H9 (cell line): ENCODE measurements at regions not wholly inside any gene's neighbourhood (a gene's known extent, or its start where the extent isn't known, plus 50 kb on each side); places are given as distances from the start of the nearest gene placed in this dataset.

Experiments
- DNase-seq: peaks from one replicate; pipeline ENCODE4 v3.0.0-alpha.2; 2017
- H2AFZ ChIP-seq: one replicate; pipeline ENCODE4 v1.6.1; 2013; ENCODE audit warnings: mild to moderate bottlenecking, low read length, control low read depth, moderate library complexity
- H2AK5ac ChIP-seq: 2 replicates; pipeline ENCODE4 v1.6.1; 2013; ENCODE audit warnings: low read length, control low read depth, mixed read lengths; ENCODE audit not compliant: insufficient read length
- H2BK120ac ChIP-seq: one replicate; pipeline ENCODE4 v1.6.1; 2013; ENCODE audit warnings: low read depth, mild to moderate bottlenecking, low read length, control low read depth, inconsistent platforms; ENCODE audit not compliant: poor library complexity, severe bottlenecking
- H2BK12ac ChIP-seq: 2 replicates; pipeline ENCODE4 v1.6.1; 2013; ENCODE audit warnings: low read length, control low read depth, mixed read lengths, low read depth; ENCODE audit not compliant: insufficient read length
- H2BK15ac ChIP-seq: 2 replicates; pipeline ENCODE4 v1.6.1; 2013; ENCODE audit warnings: low read depth, low read length, control low read depth
- H2BK20ac ChIP-seq: one replicate; pipeline ENCODE4 v1.6.1; 2013; ENCODE audit warnings: low read depth, mild to moderate bottlenecking, low read length, control low read depth, inconsistent platforms; ENCODE audit not compliant: poor library complexity, severe bottlenecking
- H2BK5ac ChIP-seq: 2 replicates; pipeline ENCODE4 v1.6.1; 2013; ENCODE audit warnings: low read length, control low read depth, mixed read lengths; ENCODE audit not compliant: insufficient read length
- H3K14ac ChIP-seq: 2 replicates; pipeline ENCODE4 v1.6.1; 2013; ENCODE audit warnings: low read length, control low read depth; ENCODE audit not compliant: insufficient read depth
- H3K18ac ChIP-seq: 2 replicates; pipeline ENCODE4 v1.6.1; 2013; ENCODE audit warnings: low read depth, mild to moderate bottlenecking, mixed read lengths, low read length, control low read depth; ENCODE audit not compliant: insufficient read length
- H3K23ac ChIP-seq: 2 replicates; pipeline ENCODE4 v1.6.1; 2013; ENCODE audit warnings: low read length, control low read depth, mixed read lengths, low read depth; ENCODE audit not compliant: insufficient read length
- H3K23me2 ChIP-seq: 2 replicates; pipeline ENCODE4 v1.6.1; 2013; ENCODE audit warnings: low read depth, mild to moderate bottlenecking, mixed read lengths, low read length, control low read depth; ENCODE audit not compliant: insufficient read length, poor library complexity, severe bottlenecking
- H3K27ac ChIP-seq: 2 replicates; pipeline ENCODE4 v1.5.1; 2013; ENCODE audit warnings: low read length, control low read depth, mixed read lengths, low read depth; ENCODE audit not compliant: insufficient read length
- H3K27me3 ChIP-seq: 2 replicates; pipeline ENCODE4 v1.6.1; 2013; ENCODE audit warnings: low read length, control low read depth, inconsistent platforms; ENCODE audit not compliant: insufficient read depth
- H3K4ac ChIP-seq: 2 replicates; pipeline ENCODE4 v1.6.1; 2013; ENCODE audit warnings: low read depth, mild to moderate bottlenecking, control low read depth, inconsistent platforms, low read length, moderate library complexity
- H3K4me1 ChIP-seq: 2 replicates; pipeline ENCODE4 v1.6.1; 2013; ENCODE audit warnings: low read length, control low read depth, inconsistent platforms; ENCODE audit not compliant: insufficient read depth
- H3K4me2 ChIP-seq: 2 replicates; pipeline ENCODE4 v1.6.1; 2013; ENCODE audit warnings: low read length, control low read depth, mixed read lengths; ENCODE audit not compliant: insufficient read length, insufficient read depth
- H3K56ac ChIP-seq: 2 replicates; pipeline ENCODE4 v1.6.1; 2013; ENCODE audit warnings: low read depth, mild to moderate bottlenecking, mixed read lengths, low read length, control low read depth; ENCODE audit not compliant: insufficient read length
- H3K79me1 ChIP-seq: 2 replicates; pipeline ENCODE4 v1.6.1; 2013; ENCODE audit warnings: low read depth, mild to moderate bottlenecking, moderate library complexity, low read length, control low read depth, inconsistent platforms; ENCODE audit not compliant: insufficient read depth, poor library complexity, severe bottlenecking
- H3K79me2 ChIP-seq: 2 replicates; pipeline ENCODE4 v1.6.1; 2013; ENCODE audit warnings: low read length, control low read depth, inconsistent platforms; ENCODE audit not compliant: insufficient read depth
- H3K9ac ChIP-seq: 2 replicates; pipeline ENCODE4 v1.6.1; 2013; ENCODE audit warnings: low read length, control low read depth, mixed read lengths; ENCODE audit not compliant: insufficient read length; ENCODE audit errors: extremely low read depth
- H3K9me3 ChIP-seq: one replicate; pipeline ENCODE4 v1.6.1; 2013; ENCODE audit warnings: low read depth, low read length, inconsistent platforms; ENCODE audit not compliant: control insufficient read depth
- H3T11ph ChIP-seq: one replicate; pipeline ENCODE4 v1.6.1; 2013; ENCODE audit warnings: mild to moderate bottlenecking, low read length, control low read depth, inconsistent platforms
- H4K20me1 ChIP-seq: one replicate; pipeline ENCODE4 v1.6.1; 2013; ENCODE audit not compliant: control insufficient read depth, insufficient read length, insufficient read depth
- H4K5ac ChIP-seq: 2 replicates; pipeline ENCODE4 v1.6.1; 2013; ENCODE audit warnings: low read depth, mild to moderate bottlenecking, mixed read lengths, low read length, control low read depth; ENCODE audit not compliant: insufficient read length
- H4K8ac ChIP-seq: replicated peaks from 2 replicates; pipeline ENCODE4 v1.6.1; 2013; ENCODE audit warnings: low read length, control low read depth, mixed read lengths, low read depth; ENCODE audit not compliant: insufficient read length
- H4K91ac ChIP-seq: 2 replicates; pipeline ENCODE4 v1.6.1; 2013; ENCODE audit warnings: low read depth, mild to moderate bottlenecking, moderate library complexity, mixed read lengths, low read length, control low read depth; ENCODE audit not compliant: insufficient read length
- H3K27ac Mint-ChIP-seq, 3 experiments: 2 replicates in 2 of 3; 3 replicates in 1 of 3; pipeline ENCODE4 v1.8.0; 2020 to 2021; ENCODE audit warnings: mixed read lengths in 3 of 3, mild to moderate bottlenecking in 1 of 3, moderate library complexity in 1 of 3
- H3K27me3 Mint-ChIP-seq: 2 replicates; pipeline ENCODE4 v1.8.0; 2021; ENCODE audit warnings: low read depth, mild to moderate bottlenecking, moderate library complexity, mixed read lengths
- H3K36me3 Mint-ChIP-seq, 3 experiments: 2 replicates in 2 of 3; 3 replicates in 1 of 3; pipeline ENCODE4 v1.8.0; 2020 to 2021; ENCODE audit warnings: low read depth in 3 of 3, mixed read lengths in 3 of 3; ENCODE audit not compliant: insufficient read depth in 1 of 3
- H3K4me1 Mint-ChIP-seq, 2 experiments: 2 replicates each; pipeline ENCODE4 v1.8.0; 2020; ENCODE audit warnings: mixed read lengths in 2 of 2
- H3K4me3 Mint-ChIP-seq, 2 experiments: 2 replicates in 1 of 2; 3 replicates in 1 of 2; pipeline ENCODE4 v1.8.0; 2020 to 2021; ENCODE audit warnings: mild to moderate bottlenecking in 2 of 2, mixed read lengths in 2 of 2, moderate library complexity in 1 of 2
- H3K9me3 Mint-ChIP-seq, 2 experiments: 2 replicates in 1 of 2; 3 replicates in 1 of 2; pipeline ENCODE4 v1.8.0; 2020; ENCODE audit warnings: mild to moderate bottlenecking in 2 of 2, mixed read lengths in 2 of 2, moderate library complexity in 1 of 2
- CTCF ChIP-seq: fragments of 200-600 bp; sonication (generic); conservative IDR thresholded peaks from 3 replicates; pipeline ENCODE4 v1.8.0; 2021; ENCODE audit warnings: antibody characterized with exemption, mild to moderate bottlenecking
- WGBS: extraction: QIAGEN DNeasy Blood & Tissue Kit; methylation state at CpG from one replicate; pipeline ENCODE4 v1.1.7; 2013; ENCODE audit warnings: missing lambda C conversion rate, low lambda C conversion rate, mixed read lengths; ENCODE audit not compliant: insufficient read length; ENCODE audit errors: extremely low coverage; 5-methylcytosine and 5-hydroxymethylcytosine counted together

- no peak overlapping the region for H2BK120ac ChIP-seq
- no peak overlapping the region for H2BK12ac ChIP-seq
- no peak overlapping the region for H3K4me2 ChIP-seq
- no peaks in the 10 kb centered on the region; a peak in 2 of 7 replicates for H3K36me3 Mint-ChIP-seq
- H3K18ac ChIP-seq, result no peak overlapping the region
- TF ChIP-seq CTCF, result no peak
- H3K27me3 Mint-ChIP-seq, result peaks cover 59% of the 10 kb centered on the region
- DNase-seq, result peak; percentile 10
- H3K27ac ChIP-seq, result no peak overlapping the region
- no peaks in the 10 kb centered on the region for H3K27me3 ChIP-seq
- H2BK5ac ChIP-seq, result no peak overlapping the region
- peaks cover 0 to 7% of the 10 kb centered on the region in 2 experiments; a peak in 2 of 5 replicates for H3K9me3 Mint-ChIP-seq
- no peak overlapping the region for H2AFZ ChIP-seq
- WGBS, result no CpG with 5 or more reads among the region's 14 CpGs
- no peak overlapping the region for H4K5ac ChIP-seq
- no peaks in the 10 kb centered on the region for H3K4me1 ChIP-seq
- H3K27ac Mint-ChIP-seq, result no peak overlapping the region
- H3K4ac ChIP-seq, result no peak overlapping the region
- no peak overlapping the region for H2BK15ac ChIP-seq
- peaks cover 2 to 7% of the 10 kb centered on the region in 2 experiments; a peak in 3 of 4 replicates for H3K4me1 Mint-ChIP-seq
- no peak overlapping the region for H3T11ph ChIP-seq
- no peak overlapping the region for H2AK5ac ChIP-seq
- H3K4me3 Mint-ChIP-seq, result no peak overlapping the region
- H4K8ac ChIP-seq, result no peak overlapping the region
- H3K9ac ChIP-seq, result no peak overlapping the region
- H3K23ac ChIP-seq, result no peak overlapping the region
- H3K79me1 ChIP-seq, result no peaks in the 10 kb centered on the region
- H3K9me3 ChIP-seq, result no peaks in the 10 kb centered on the region
- no peak overlapping the region for H3K56ac ChIP-seq
- no peak overlapping the region for H3K14ac ChIP-seq
- no peaks in the 10 kb centered on the region for H4K20me1 ChIP-seq
- H2BK20ac ChIP-seq, result no peak overlapping the region
- no peaks in the 10 kb centered on the region for H3K23me2 ChIP-seq
- no peak overlapping the region for H4K91ac ChIP-seq
- H3K79me2 ChIP-seq, result no peaks in the 10 kb centered on the region
Observed at GRCh38 chr3:10560060-10560861, 54.9 kb upstream of the ATP2B2 start.
